Colonic mucosa (tissue), 4 donors: ENCODE measurements at regions not wholly inside any gene's neighbourhood (a gene's known extent, or its start where the extent isn't known, plus 50 kb on each side); places are given as distances from the start of the nearest gene placed in this dataset.

Source experiments
- DNase-seq: peaks from one replicate; pipeline ENCODE4 v3.0.0-alpha.2; 2020
- H3K27ac ChIP-seq: fragments of 200-600 bp; one replicate; pipeline ENCODE4 v1.8.0; 2021
- H3K27me3 ChIP-seq: fragments of 200-600 bp; one replicate; pipeline ENCODE4 v1.8.0; 2021
- H3K36me3 ChIP-seq: fragments of 200-600 bp; one replicate; pipeline ENCODE4 v1.8.0; 2021
- H3K4me1 ChIP-seq: fragments of 200-600 bp; one replicate; pipeline ENCODE4 v1.8.0; 2021; ENCODE audit warnings: mild to moderate bottlenecking
- H3K4me3 ChIP-seq: fragments of 200-600 bp; one replicate; pipeline ENCODE4 v1.8.0; 2021
- H3K9ac ChIP-seq, 2 donors: one replicate each; pipeline ENCODE4 v1.7.0; 2013; ENCODE audit warnings: control low read depth in 2 of 2, low read depth in 2 of 2, low read length in 2 of 2
- H3K9me3 ChIP-seq: fragments of 200-600 bp; one replicate; pipeline ENCODE4 v1.8.0; 2021
- CTCF ChIP-seq: fragments of 200-600 bp; IDR thresholded peaks from one replicate; pipeline ENCODE4 v1.8.0; 2022; ENCODE audit warnings: antibody characterized with exemption, mild to moderate bottlenecking
- intact Hi-C: fragments of 100-400 bp; cut with DNase I; formaldehyde crosslinking; loops from one replicate; pipeline ENCODE4 v1.14.1; 2022
- donor health status: healthy.
- donor health status: DM: no; HTN: no; CAD: no.
- donor health status: DM: no; HTN: no; CAD: no.

GRCh38 chr12:81835783-81836182, 76.6 kb upstream of the PPFIA2 start:
- H3K27ac ChIP-seq, result no peak overlapping the region
- no peak overlapping the region for H3K4me3 ChIP-seq
- intact Hi-C loops, result no loop called here
- no peaks in the 10 kb centered on the region for H3K9me3 ChIP-seq
- DNase-seq, result no peak
- no peaks in the 10 kb centered on the region for H3K27me3 ChIP-seq
- H3K4me1 ChIP-seq, result no peaks in the 10 kb centered on the region
- no peak for TF ChIP-seq CTCF
- H3K9ac ChIP-seq, result no peak overlapping the region
- no peaks in the 10 kb centered on the region for H3K36me3 ChIP-seq

DNA sequence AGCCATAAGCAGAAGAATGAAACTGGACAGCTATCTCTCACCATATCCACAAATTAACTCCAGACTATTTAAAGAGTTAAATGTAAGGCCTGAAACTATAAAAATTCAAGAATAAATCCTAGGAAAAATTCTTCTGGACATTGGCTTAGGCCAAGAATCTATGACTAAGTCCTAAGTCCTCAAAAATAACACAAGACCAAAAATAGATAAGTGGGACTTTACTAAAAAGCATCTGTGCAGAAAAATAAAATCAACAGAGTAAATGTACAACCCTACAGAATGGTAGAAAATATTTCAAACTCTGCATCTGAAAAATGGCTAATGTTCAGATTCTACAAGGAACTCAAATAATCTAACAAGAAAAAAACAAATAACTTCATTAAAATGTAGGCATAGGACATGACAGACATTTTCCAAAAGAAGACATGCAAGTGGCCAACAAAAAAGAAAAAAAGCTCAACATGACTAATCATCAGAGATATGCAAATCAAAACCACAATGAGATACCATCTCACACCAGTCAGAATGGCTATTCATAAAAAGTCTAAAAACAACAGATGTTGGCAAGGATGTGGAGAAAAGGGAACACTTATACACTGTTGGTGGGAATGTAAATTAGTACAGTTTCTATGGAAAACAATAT, 61.0 kb upstream of the PPFIA2 start:
- intact Hi-C loops, result no loop called here
- no peak for TF ChIP-seq CTCF

GRCh38 chr12:81815611-81816010, 56.5 kb upstream of the PPFIA2 start:
- Histone ChIP-seq H3K9ac (no peak overlapping the region), H3K4me3 (no peak overlapping the region), H3K27ac (no peak overlapping the region), H3K9me3 (no peaks in the 10 kb centered on the region), H3K27me3 (no peaks in the 10 kb centered on the region), H3K36me3 (no peaks in the 10 kb centered on the region), H3K4me1 (no peaks in the 10 kb centered on the region)
- intact Hi-C loops, result no loop called here
- DNase-seq, result no peak
- TF ChIP-seq CTCF, result no peak

More for the DNA sequence above, 61.0 kb upstream of the PPFIA2 start:
- Histone ChIP-seq H3K36me3 (no peaks in the 10 kb centered on the region), H3K9ac (no peak overlapping the region), H3K4me3 (no peak overlapping the region), H3K4me1 (no peaks in the 10 kb centered on the region), H3K27ac (no peak overlapping the region), H3K27me3 (no peaks in the 10 kb centered on the region), H3K9me3 (no peaks in the 10 kb centered on the region)
- DNase-seq, result no peak

DNA sequence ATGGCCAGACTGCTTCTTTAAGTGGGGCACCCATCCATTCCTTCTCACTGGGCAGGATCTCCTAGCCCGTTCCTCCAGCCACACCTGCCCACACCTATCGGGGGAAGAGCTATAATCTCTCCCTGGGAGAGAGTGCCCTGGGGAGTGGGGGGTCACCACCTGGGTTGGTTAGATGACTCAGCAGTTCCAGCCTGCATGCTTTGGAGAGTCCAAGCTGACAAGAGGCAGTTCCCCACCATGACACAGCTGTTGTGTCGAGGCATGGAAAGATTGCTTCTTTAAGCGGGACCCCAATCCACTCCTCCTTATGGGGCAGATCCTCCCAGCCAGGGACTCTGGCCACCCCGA, 52.6 kb upstream of the PPFIA2 start:
- TF ChIP-seq CTCF, result no peak
- H3K36me3 ChIP-seq, result no peaks in the 10 kb centered on the region
- H3K9me3 ChIP-seq, result no peaks in the 10 kb centered on the region
- H3K4me1 ChIP-seq, result no peaks in the 10 kb centered on the region
- intact Hi-C loops, result no loop called here
- no peak for DNase-seq
- no peak overlapping the region for H3K4me3 ChIP-seq
- H3K9ac ChIP-seq, result no peak overlapping the region
- no peaks in the 10 kb centered on the region for H3K27me3 ChIP-seq
- H3K27ac ChIP-seq, result no peak overlapping the region

DNA sequence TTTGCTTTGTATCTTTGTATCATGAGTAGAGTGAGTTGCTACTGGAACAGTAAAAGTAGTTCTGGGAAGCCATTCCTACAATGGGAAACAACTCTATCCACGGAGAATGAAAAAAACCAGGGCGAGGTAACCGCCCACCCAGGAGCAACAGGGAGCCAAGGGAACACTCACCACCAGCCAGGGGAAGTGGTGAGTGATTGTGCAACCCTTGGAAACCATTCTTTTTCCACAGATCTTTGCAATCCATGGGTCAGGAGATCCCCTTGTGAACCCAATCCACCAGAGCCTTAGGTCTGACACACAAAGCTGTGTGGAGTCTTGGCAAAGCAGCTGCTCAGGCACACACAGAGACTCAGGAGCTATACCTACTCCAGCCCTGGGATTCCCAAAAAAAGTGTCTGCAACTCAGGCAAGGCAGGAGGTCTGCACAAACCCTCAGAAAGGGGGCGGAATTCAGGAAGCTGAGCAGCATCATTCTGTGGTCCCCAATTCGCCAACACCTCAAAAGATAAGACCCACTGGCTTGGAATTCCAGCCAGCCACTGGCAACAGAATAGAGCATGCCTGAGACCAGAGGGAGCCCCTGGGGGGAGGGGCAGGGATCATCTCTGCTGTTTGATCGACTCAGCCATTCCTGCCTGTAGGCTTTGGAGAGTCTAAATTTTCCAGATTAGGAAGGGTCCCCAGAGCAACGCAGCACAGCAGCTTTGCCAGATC, 52.1 kb upstream of the PPFIA2 start:
- Histone ChIP-seq H3K9ac (no peak overlapping the region), H3K9me3 (no peaks in the 10 kb centered on the region), H3K27ac (no peak overlapping the region), H3K27me3 (no peaks in the 10 kb centered on the region), H3K4me1 (no peaks in the 10 kb centered on the region), H3K4me3 (no peak overlapping the region), H3K36me3 (no peaks in the 10 kb centered on the region)
- DNase-seq, result no peak
- intact Hi-C loops, result no loop called here
- TF ChIP-seq CTCF, result no peak
